Hepatic stellate cell (primary cell): ENCODE measurements at regions not wholly inside any gene's neighbourhood (a gene's known extent, or its start where the extent isn't known, plus 50 kb on each side); places are given as distances from the start of the nearest gene placed in this dataset.
A peak's percentile ranks its signal among the peaks of the same experiment; 100 is the strongest.

Source experiments
- DNase-seq: peaks from one replicate; pipeline ENCODE4 v3.0.0; 2011; ENCODE audit warnings: low spot score

GRCh38 chr12:91395628-91396135 is 213.1 kb upstream of the DCN start:
- no peak for DNase-seq

- DNase-seq = no peak
Measured at GRCh38 chr12:91394903-91395302, 212.3 kb upstream of the DCN start.

- DNase-seq = no peak
Measured at GRCh38 chr12:91388573-91388972, 206.0 kb upstream of the DCN start.

GRCh38 chr12:91387461-91388134 is 205.0 kb upstream of the DCN start:
- no peak for DNase-seq

GRCh38 chr12:91384806-91385205 is 202.2 kb upstream of the DCN start:
- DNase-seq = no peak

GRCh38 chr12:91384366-91384765 is 201.7 kb upstream of the DCN start:
- DNase-seq = no peak

GRCh38 chr12:91383099-91383498 is 200.5 kb upstream of the DCN start:
- no peak for DNase-seq

- peak; percentile 3 for DNase-seq
Measured at GRCh38 chr12:91382081-91382543, 199.5 kb upstream of the DCN start.

- DNase-seq = peak; percentile 48
Measured at GRCh38 chr12:91381309-91381804, 198.7 kb upstream of the DCN start.

GRCh38 chr12:91380631-91381030 is 198.0 kb upstream of the DCN start:
- DNase-seq = no peak

GRCh38 chr12:91379051-91379775 is 196.6 kb upstream of the DCN start:
- DNase-seq = no peak

GRCh38 chr12:91377436-91377835 is 194.8 kb upstream of the DCN start:
- no peak for DNase-seq

- no peak for DNase-seq
Measured at GRCh38 chr12:91373086-91373485, 190.5 kb upstream of the DCN start.

- no peak for DNase-seq
Measured at GRCh38 chr12:91370086-91370868, 187.7 kb upstream of the DCN start.

- no peak for DNase-seq
Measured at GRCh38 chr12:91368613-91369012, 186.0 kb upstream of the DCN start.

- no peak for DNase-seq
Measured at GRCh38 chr12:91367234-91367849, 184.7 kb upstream of the DCN start.

- DNase-seq = no peak
Measured at GRCh38 chr12:91364471-91365184, 182.0 kb upstream of the DCN start.

GRCh38 chr12:91361864-91362263 is 179.2 kb upstream of the DCN start:
- no peak for DNase-seq

GRCh38 chr12:91357381-91357780 is 174.8 kb upstream of the DCN start:
- no peak for DNase-seq

- no peak for DNase-seq
Measured at GRCh38 chr12:91356405-91356804, 173.8 kb upstream of the DCN start.
